SIG-M5 treated with dmso at 0.1 percent for 504 hours (cell line): ENCODE measurements at regions not wholly inside any gene's neighbourhood (a gene's known extent, or its start where the extent isn't known, plus 50 kb on each side); places are given as distances from the start of the nearest gene placed in this dataset.
"Not testable (repeated sequence)": the region's sequence is repeated elsewhere in the genome, so short reads cannot be mapped to it uniquely, and the experiment has no call there.

ENCODE experiments used
- DNase-seq: peaks from one replicate; lab custom pipeline; 2025; ENCODE audit not compliant: unreplicated experiment; lab: John Stamatoyannopoulos, UW

GRCh38 chr2:15750822-15751329, 159.2 kb downstream of the DDX1 start:
- DNase-seq, result no peak

DNA sequence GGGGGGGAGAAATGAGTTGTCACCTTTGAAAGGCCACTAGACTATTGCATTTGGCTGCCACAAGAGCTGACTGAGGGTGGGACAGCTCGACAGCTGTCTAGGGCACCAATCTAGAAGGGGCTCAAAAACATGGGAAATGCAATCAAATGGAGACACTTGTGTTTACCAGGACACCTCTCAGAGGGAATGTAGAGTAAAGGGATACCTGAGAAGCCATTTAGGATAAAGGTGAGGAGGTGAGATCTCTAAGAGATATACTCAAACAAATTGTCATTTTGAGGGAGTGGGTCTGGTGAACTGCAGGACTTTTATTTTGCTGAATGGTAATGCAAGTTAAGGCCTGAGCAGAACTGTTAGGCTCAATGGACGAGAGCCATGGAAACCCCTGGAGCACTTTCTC, 159.8 kb downstream of the DDX1 start:
- DNase-seq, result no peak

DNA sequence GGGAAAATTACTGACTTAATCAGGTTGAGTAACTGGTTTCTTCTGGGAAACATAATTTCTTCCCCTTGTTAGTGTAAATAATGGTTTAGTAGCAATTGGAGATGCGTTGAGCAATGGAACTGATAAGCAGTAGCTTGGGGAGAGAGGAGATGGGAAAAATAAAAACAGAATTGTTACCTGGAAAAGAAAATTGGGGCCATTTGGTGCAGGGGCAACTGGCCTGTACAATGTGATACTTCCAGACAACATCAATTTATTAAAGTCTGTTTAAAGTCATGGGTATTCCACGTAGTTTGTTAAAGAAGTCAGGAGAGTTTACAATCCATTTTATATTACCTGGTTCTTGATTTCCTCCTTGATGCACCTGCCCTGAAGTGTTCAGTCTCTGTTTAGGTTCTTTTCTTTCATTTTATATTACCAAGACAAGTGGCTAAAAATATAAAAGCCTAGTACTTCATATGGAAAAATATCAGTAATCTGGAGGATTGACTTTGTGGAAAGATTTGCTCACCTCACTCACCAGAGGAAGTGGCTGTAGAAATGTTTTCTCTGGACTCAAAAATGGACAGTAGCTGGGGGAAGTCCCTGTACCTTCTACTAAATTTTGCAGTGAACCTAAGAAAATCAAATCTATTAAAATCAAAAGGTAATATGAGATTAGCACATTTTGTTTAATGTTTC, 161.0 kb downstream of the DDX1 start:
- DNase-seq, result no peak

DNA sequence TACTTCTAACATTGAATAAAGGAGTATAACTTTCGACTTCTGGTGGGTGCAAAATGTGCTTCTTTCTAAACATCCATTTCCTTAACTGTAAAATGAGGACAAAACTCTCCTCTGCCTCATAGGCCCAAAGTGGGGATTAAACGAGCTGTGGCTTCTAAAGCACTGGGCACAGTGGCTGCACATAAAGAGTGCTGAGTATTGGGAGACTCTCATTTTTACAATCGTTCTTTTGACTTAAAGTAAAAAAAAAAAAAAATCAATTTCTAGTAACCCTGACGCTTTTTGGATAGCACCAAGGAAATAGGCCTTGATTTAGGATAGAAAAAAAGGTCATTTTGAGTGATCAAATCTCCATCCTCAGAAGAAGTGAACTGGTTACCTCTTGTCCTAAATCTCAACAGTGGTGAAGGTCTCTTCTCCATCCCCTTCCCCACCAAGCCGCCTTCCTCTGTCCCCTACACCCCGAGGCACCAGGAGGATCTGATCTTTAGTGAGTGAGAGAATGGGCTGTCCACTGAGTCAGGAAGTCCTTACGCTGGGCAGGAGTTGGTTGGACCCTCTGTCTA, 161.6 kb downstream of the DDX1 start:
- DNase-seq, result no peak

DNA sequence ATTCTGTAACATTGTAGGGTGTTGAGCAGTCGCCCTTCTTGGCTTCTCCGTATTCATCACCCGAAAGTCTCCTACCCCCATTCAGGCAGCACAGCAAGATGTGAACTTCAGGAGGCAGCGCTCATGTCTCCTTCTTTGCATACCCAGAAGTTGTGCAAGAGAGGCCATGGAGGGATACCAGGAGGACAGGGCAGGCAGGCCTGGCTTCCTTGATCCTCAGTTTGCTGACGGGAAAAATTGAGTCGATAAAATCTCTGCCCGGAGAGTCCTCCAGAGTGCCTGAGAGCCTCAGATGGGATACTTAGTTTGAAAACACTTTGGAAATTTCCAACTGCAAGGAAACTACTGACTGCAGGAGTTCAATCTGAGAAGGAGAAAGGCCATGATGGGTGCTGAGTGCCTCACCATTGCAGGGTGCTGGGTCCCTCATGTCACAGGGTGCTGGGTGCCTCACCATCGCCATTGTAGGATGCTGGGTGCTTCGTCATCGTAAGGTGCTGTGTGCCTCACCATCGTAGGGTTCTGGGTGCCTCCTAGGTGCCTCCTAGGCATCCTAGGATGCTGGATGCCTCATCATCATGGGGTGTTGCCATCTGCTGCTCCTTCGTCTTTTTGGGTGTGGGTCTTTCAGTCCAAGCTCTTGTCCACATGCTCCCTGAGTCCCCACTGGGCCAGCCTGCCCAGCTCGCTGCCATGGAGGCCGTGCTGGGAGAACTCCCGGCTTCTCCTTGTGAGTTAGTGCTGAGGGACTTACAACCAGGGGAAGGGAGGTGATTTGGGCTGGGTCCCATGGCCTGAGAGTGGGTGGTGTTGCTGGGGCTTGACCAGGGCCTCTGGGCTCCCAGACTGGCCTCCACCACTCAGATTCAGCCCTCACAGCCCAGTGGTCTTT, 162.4 kb downstream of the DDX1 start:
- no peak for DNase-seq

GRCh38 chr2:15754703-15755099, 163.0 kb downstream of the DDX1 start:
- DNase-seq, result no peak

GRCh38 chr2:15755528-15755927, 163.9 kb downstream of the DDX1 start:
- no peak for DNase-seq

DNA sequence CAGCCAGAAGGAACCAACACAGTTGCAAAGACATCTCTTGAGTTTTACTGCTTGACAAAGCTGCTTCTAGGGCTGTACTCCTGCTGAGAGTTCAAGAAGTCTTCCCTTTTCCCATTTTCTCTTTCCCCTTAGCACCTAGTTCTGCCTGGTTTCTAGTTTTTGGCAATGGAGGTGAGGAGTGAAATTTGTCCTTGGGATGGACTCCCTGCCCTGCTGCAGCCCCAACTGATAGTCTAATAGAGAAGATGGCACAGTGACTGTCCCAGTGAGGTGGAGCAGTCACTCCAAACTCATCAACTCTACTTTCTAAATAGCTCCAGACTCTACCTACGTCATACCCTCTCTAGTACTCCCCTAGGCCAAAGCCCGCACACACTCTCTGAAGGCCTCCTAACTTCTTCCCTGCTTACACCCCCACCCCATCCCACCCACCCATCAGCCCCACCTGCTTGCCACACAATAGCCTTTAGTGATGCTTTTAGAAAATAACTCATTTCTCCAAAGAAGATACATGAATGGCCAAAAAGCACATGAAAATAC, 164.4 kb downstream of the DDX1 start:
- no peak for DNase-seq

- DNase-seq, result no peak
Measured at GRCh38 chr2:15756882-15757819, 165.5 kb downstream of the DDX1 start.

DNA sequence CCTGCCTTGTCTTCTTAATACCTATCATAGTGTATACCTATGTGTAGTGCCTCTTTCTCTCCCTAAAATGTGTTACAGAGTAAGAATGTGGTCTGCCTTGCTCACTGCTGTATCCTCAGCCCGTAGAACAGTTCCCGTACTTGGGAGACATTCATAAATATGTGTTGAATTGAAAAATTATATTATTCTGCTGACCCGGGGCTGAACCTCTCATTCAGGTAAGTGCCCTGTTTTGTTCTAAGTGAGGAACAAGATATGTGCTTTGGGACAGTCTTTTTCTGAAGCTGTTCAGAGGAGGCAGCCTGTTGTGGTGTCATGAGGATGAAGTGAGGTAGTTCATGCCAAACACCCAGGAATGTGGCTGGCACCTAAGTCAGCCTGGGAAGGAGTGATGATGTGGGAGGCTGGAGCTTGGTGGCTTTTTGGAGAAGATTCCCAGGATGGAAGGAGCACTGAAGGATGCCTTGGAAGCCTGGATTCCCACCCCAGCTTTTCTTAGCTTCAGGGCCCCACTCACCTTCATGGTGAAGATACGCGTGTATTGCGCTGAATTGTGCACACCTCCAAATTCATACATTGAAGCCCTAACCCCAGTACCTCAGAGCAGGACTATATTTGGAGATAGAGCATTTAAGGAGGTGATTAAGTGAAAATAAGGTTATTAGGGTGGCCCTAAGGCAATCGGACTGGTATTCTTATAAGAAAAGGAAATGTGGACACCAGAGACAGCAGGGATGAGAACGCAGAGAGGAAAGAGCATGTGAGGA, 166.3 kb downstream of the DDX1 start:
- no peak for DNase-seq

DNA sequence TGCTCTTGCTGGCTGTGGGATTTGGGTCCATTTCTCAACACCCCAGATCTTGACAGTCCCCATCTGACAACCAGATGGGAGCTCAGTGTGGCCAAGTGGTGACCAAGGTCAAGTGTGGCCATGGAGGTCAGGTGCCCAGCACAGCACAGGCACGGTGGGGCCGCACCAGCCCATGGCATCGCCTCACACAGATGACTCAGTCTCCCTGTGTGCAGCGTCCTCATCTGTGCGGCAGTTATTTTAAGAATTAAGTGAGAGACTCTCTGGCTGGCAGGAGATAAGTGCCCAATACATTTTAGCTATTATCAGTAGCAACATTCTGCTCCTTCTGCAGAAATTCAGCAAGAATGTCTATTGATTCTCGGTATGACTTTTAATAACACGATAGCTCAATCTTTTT, 167.2 kb downstream of the DDX1 start:
- DNase-seq, result no peak

DNA sequence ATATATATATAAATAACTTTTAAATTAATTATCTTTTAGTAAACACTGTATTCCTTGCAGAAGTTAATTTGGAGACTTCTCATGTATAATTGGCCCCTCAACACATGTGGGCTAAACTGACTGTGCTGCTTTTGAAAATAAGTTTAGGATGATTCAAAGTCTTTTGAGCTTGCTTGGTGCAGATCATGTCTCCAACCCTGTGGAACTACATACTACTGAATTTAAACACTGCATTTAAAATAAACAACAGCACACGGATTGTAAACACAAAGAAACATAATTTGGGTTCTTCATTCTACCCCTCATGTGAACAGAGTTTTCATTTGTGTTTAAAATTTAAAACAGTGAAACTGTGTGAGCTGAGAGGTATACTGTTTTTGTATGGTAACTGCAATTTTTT, 167.7 kb downstream of the DDX1 start:
- no peak for DNase-seq

DNA sequence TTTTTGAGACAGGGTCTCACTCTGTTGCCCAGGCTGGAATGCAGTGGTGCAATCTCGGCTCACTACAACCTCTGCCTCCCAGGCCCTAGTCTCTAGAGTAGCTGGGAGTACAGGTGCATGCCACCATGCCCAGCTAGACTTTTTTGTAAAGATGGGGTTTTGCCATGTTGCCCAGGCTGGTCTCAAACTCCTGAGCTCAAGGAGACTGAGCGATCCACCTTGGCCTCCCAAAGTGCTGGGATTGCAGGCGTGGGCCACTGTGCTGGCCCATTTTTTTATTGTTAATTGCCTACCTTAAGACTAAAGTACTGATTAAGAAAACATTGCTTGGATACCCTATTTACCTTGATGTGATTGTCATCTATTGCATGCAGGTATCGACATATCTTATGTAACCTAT, 168.1 kb downstream of the DDX1 start:
- not testable (repeated sequence) for DNase-seq

- no peak for DNase-seq
Measured at GRCh38 chr2:15760232-15760910, 168.7 kb downstream of the DDX1 start.

DNA sequence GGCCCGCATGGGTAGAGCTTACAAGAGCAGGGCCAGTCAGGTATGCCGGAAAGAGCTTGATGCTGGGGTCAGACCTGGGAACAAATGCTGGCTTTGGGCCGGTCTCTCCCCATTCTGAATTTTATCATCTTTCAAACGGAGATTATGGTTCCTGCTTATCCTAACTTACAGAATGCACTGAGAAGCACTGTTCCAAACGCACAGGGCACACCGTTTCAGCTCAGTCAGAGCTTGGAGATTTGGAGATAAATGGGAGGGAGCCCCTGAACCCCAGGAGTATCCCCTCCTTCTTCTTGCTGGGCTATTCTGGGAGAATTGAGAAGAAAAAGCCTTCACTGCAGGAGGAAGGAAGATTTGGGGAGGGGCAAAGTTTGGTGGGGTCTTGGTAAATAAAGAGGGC, 169.4 kb downstream of the DDX1 start:
- DNase-seq, result no peak

GRCh38 chr2:15761910-15762309, 170.2 kb downstream of the DDX1 start:
- no peak for DNase-seq

- no peak for DNase-seq
Measured at GRCh38 chr2:15762449-15762848, 170.8 kb downstream of the DDX1 start.

DNA sequence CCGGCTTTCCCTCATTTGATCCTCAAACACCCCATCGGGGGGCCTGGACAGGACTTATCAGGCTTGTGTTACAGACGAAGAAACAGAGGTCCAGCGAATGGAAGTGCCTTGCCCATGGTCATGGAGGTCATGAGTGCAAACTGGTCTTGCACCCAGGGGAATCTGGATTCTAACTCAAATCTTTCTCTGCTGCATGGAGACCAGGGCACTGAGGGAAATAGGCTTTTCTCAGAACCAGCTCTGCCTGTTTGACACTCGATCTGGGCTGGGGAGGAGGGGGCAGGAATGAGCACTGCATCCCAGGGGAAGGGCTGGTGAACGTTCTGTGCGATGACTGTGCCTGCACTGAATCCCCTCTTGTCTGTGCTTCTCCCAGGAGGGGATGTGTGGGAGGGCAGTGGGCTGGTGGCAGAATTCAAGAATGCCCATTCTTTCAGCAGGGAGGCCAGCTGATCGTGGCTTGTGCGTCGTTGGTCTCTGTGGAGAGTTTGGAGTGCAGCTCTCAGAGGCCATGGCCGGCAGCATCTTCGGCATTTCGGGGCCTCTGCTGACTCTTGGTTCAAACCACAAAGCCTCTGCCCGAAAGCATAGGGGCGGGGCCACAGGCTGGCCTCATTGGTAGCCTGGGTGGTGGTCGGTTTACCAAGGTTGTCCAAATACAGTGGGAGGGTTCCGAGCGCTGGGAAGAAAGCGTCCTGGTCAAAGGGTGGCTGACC, 171.6 kb downstream of the DDX1 start:
- DNase-seq, result no peak
